A204.1 (cell line): ENCODE measurements at regions not wholly inside any gene's neighbourhood (a gene's known extent, or its start where the extent isn't known, plus 50 kb on each side); places are given as distances from the start of the nearest gene placed in this dataset.
"Not testable (repeated sequence)": the region's sequence is repeated elsewhere in the genome, so short reads cannot be mapped to it uniquely, and the experiment has no call there.

Experiments
- FAIRE-seq: peaks from 2 replicates; lab custom pipeline; 2012; peaks lifted over from hg19 to GRCh38; lab: Jason Lieb, UNC

- FAIRE-seq: no peak
Observed at GRCh38 chr2:142716463-142717242, 160.8 kb upstream of the KYNU start.

DNA sequence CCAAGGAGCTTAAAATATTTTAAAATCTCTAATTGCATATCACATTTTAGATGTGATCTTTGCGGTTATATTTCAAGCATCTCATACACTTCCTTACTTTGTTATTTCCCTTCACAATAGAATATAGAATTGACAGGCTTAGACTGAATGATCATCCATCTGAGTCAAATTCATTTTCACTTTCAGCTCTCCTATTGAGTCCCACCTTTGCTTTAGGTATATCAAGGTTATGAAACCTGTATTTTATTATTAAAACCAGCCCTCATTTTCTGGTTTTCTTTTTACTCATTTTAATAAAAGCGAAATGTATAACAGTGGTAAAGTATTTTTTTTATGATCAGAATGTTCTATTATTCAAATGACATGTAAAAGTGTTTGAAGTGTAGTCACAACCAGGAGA lies 162.9 kb upstream of the KYNU start:
- no peak for FAIRE-seq

DNA sequence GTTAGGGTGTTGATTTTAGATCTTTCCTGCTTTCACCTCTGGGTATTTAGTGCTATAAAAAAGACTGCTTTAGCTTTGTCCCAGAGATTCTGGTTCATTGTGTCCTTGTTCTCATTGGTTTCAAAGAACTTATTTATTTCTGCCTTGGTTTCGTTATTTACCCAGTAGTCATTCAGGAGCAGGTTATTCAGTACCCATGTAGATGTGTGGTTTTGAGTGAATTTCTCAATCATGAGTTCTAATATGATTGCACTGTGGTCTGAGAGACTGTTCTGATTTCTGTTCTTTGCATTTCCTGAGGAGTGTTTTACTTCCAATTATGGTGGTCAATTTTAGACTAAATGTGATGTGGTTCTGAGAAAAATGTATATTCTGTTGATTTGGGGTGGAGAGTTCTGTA lies 167.1 kb upstream of the KYNU start:
- FAIRE-seq: no peak

DNA sequence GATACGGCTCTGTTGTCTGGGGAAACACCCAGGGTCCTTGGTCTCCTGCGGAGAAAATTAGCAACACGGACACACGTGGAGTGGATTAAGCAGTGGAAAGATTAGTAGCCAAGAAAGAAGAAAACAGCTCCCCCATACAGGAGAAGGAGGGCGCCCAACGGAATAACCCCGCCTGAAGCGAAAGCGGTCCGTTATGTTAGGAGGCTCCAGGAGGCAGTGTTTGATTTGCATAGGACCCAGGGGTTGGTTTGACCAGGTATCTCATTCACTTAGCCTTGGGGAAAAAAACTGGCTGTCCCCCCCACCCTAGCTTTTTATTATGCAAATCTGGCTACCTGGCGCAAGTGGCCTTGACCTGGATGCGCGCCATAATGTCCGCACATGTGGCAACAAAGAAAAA lies 170.1 kb upstream of the KYNU start:
- no peak for FAIRE-seq

- FAIRE-seq: not testable (repeated sequence)
Observed at GRCh38 chr2:142702397-142702796, 175.1 kb upstream of the KYNU start.

DNA sequence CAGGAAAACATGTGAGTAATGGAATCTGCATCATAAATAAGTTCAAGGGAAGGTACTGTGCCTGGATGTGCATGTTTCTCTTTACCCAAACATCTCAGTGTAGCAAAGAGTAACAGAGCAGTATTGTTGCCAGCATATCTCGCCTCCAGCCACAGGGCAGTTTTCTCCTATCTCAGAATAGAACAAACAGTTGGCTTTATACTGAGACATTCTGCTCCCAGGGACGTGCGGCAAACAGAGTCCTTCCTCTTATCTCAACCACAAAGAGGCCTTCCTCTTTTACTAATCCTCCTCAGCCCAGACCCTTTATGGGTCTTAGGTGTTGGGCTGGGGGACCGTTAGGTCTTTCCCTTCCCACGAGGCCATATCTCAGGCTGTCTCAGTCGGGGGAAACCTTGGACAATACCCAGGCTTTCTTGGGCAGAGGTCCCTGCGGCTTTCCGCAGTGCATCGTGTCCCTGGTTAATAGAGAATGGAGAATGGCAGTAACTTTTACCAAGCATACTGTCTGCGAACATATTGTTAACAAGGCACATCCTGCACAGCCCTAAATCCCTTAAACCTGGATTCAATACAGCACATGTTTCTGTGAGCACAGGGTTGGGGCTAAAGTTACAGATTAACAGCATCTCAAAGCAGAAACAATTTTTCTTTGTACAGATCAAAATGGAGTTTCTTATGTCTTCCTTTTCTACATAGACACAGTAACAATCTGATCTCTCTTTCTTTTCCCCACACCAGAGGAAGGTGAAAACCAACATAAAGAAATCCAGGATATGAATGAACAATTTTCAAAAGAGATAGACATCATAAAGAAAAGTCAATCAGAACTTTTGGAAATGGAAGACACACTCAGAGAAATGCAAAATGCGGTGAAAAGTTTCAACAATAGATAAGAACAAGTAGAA lies 181.9 kb upstream of the KYNU start:
- not testable (repeated sequence) for FAIRE-seq

- FAIRE-seq: no peak
Observed at GRCh38 chr2:142694282-142694681, 183.2 kb upstream of the KYNU start.

DNA sequence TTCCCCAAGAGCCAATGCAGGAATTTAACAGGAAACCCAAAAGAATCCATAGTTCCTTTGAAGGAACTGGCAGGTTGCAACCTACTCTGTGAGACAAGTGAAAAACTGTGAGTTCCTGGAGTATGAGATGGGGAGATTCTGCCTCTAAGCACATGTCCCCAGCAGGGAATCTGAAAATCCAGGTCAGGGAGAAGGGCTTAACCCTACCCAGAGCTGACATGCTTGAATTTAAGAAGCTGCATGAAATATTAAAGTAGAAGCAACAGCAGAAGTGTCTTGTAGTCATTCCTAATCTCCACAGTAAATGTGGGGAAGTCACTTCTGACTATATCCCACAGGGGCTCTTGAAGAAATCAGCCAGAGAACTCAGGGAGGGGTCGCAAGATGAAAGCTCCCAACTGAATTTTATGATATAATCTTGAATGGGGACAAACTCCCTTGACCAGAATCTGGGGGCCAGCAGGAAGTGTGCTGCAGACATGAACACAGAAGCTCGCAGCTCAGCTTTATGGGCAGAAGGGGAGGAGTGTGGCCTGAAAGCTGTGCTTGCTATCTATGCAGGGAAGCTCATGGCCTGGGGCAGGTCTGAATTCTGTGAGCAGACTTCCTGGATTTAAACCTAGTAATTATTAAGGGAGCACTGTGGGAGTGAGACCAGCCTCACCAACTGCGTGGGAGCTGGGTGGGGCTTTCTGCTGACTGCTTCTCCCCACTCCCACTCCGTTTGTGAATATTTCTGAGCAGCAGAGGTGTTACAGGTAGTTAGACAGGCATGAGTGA lies 184.1 kb upstream of the KYNU start:
- FAIRE-seq: no peak

DNA sequence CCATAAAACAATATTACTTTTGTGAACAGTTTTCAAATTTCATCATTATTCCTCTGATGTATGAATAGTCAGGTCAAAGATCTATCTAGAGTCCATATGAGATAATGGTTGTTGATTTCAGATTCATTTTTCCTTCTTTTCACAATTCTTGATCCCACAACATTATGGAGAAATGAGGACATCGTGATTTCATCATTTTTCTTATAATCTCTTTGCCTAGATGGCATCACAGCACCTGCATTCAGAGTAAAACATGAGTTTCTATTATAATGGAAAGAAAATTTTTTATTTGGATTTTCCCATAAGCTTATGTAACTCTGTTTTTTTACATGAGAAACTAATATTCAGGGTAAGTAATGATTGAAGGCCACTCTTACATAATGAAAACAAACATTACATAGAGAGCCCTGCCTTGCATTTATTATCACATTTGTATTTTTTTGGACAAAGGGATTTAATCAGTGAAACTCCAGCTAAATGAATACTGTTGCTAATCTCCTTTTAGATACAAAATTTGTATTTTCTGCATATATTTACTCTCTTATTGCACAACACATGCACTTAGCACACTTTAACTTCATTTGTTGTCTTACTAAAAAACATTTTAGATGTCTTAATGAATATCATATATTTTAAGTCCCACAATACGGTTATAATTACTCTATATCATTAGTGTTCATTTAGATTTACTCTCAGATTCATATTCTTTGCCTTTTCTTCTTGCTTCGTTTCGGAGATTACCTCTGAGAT lies 188.4 kb upstream of the KYNU start:
- no peak for FAIRE-seq

DNA sequence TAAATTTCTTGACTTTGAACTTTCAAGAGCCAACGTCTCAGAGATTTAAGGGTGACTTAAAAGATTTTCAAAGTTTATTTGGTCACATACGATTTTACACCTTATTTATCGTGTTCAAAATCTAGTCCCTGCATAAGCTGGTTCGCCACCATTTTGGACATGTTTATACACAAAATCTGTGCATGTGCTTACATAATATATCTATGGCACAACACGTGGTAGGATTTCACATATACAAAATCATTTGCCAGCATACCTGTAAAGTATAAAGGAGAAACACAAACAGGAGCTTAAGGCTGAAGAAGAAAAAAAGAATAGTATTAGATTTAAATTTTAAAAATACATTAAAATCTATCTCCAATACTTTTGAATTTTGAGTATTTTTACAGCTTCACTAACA lies 190.0 kb upstream of the KYNU start:
- FAIRE-seq: no peak

- FAIRE-seq: no peak
Observed at GRCh38 chr2:142687075-142687474, 190.4 kb upstream of the KYNU start.

GRCh38 chr2:142684667-142685066 lies 192.8 kb upstream of the KYNU start:
- FAIRE-seq: no peak

DNA sequence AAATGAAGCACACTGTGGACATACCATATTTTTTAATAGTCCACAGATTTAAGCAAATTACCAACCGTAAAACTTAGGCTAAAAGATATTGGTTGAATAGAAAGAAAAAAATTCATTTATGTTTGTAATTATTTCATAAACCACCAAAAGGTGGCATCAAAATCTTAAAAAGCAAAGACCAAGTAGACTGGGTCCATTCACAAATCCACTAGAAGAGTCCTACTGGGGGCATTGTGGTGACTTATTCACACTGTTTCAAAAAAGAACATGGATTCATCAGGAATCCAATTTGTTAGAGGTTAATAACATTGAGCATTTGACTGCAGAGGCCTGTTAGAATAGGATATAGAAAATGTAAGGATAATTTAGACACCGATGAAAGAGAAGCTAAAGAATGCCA lies 194.9 kb upstream of the KYNU start:
- peak; percentile 74 for FAIRE-seq

- FAIRE-seq: no peak
Observed at GRCh38 chr2:142681952-142682351, 195.5 kb upstream of the KYNU start.

- FAIRE-seq: no peak
Observed at GRCh38 chr2:142678164-142678563, 199.3 kb upstream of the KYNU start.

DNA sequence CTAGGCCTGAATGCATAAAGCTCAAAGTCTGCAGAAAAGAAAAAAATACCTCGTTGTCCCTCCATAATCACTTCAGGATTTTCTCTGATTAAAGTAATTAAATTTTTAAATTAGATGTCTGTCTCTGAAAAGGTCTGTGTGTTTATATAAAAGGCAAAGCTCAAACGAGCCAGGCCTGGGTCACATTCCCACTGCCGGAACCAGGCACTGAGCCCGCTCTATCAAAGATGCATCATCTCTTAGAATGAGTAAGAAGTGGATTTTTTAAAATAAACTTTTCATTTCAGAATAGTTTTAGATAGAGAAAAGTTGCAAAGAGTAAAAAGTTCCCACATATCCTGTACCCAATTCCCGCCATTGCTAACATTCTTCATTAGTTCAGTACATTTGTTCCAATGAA lies 202.1 kb upstream of the KYNU start:
- FAIRE-seq: no peak

GRCh38 chr2:142673836-142674235 lies 203.6 kb upstream of the KYNU start:
- no peak for FAIRE-seq

- no peak for FAIRE-seq
Observed at GRCh38 chr2:142672698-142673097, 204.8 kb upstream of the KYNU start.

- FAIRE-seq: no peak
Observed at GRCh38 chr2:142670362-142670761, 207.1 kb upstream of the KYNU start.

DNA sequence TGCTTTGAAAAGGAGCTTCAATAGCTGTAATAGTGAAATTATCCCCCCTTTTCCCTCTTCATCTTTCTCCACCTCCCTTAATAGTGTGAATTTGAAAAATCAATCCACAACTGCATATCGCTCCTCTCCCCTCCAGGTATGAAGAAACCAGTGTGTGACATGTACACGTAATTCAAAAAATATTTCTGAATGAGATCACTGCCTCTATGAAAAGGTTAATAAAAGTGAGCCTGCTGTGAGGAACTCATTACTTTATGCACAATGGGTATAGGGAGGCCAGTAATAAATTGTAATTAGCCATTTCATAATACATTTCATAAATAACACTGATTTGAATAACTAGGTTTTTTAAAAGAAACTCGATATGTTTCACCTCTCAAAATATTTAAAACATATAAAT lies 209.0 kb upstream of the KYNU start:
- FAIRE-seq: no peak

- no peak for FAIRE-seq
Observed at GRCh38 chr2:142665241-142665640, 212.2 kb upstream of the KYNU start.

GRCh38 chr2:142650601-142651000 lies 226.9 kb upstream of the KYNU start:
- FAIRE-seq: no peak
